ENCODE measurements at regions not wholly inside any gene's neighbourhood (a gene's known extent, or its start where the extent isn't known, plus 50 kb on each side); places are given as distances from the start of the nearest gene placed in this dataset.

GRCh38 chr22:35014812-35015211 is 51.1 kb upstream of the ISX start:
- TF ChIP-seq CTCF (IDR thresholded peaks at IDR 0.05) (no peak), POLR2A (IDR thresholded peaks at IDR 0.05) (no peak)

Data from body of pancreas (tissue), 4 donors.